HG03025 (cell line): ENCODE measurements at regions not wholly inside any gene's neighbourhood (a gene's known extent, or its start where the extent isn't known, plus 50 kb on each side); places are given as distances from the start of the nearest gene placed in this dataset.
"Not testable (repeated sequence)": the region's sequence is repeated elsewhere in the genome, so short reads cannot be mapped to it uniquely, and the experiment has no call there.

Experiments
- ATAC-seq: cut with Tn5 transposase; IDR thresholded peaks from one replicate; pipeline ENCODE4 v1.9.1; 2021; ENCODE audit warnings: mild to moderate bottlenecking, moderate library complexity; ENCODE audit not compliant: unreplicated experiment, low FRiP score

DNA sequence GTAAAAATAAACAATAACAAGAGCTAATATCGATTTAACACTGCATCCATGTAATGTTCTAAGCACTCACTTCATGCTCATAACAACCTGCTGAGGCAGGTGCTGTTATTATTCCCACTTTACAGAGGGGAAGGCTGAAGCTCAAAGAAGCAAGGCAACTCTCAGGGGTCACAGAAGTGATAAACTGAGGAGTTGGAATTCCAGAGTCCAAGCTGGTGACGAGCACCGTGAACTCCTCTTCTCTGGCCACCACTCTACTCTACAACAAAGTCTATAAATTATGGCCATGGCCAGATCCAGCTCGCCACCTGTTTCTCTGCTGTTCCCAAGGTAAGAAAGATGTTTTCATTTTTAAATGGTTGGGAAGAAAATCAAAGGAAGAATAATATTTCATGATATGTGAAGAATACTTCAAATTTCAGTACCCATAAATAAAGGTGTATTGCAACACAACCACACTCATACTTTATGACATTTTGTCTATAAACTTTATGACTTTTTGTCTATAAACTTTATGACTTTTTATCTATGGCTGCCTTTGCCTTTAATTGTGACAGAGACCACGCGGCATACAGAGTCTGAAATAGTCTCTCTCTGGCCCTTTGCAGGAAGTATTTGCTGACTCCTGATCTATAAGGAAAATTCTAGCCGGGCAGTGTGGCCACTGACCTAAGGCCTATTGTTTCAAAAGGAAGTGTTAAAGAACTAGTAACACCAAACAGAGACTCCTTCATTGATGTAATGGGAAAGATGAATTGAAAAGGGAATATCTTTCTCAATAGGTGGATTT is 113.2 kb upstream of the KCNG1 start:
- no peak for ATAC-seq

DNA sequence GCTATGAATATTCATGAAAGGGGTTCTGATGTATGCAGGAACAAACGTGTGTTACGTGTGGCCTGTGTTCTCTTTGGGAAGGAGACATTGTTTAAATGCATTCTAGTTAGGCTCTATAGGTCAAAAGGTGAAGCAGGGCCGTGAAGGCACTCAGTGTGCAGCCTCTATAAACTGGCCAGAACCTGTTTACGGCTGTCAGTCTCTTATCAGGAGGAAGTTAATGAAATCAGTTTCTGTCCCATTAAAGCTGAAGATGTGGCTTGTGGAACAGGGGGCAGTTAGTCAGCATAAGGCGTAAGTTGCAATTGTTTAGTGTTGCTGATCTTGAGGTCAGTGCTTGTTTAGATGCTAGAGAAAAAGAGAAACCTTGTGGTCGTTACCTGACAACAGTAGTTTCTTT is 111.5 kb upstream of the KCNG1 start:
- ATAC-seq: no peak

DNA sequence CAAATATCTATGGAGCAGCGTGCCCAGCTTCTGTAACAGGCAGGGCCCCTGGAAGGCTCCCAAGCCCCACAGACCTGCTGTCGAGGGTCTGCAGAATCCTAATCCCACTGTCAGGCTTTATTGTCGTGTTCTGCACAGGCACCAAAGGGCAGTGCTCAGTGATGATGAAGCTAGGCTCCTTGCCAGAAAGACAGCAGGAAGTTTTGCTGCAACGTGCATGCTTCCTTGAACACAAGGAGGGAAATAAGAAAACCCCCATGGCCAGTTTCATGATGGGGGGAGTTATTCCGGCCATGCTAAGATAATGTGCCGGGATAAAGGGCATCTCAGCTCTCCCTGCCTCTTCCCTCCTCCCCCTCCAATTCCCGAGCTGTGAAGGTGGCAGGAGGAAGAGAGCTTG is 109.4 kb upstream of the KCNG1 start:
- ATAC-seq: no peak

DNA sequence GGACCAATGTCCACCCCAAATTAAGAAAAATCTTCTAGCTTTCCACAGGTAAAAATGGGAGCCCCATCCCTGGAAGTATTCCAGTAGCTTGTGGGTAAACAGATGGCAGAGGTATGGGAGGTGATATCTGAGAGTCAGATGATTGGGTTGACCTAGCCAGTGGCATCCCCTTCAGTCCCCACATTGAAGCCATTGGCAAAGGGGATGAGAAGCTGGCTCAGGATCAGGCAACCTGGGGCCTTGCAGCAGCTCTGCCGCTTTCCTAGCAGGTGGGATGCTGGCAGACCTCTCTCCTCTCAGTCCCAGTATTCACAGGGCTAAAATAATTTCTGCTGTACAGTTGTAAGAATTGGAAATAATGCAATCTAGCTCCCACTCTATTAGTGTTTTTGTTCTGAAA is 108.9 kb upstream of the KCNG1 start:
- ATAC-seq: no peak

DNA sequence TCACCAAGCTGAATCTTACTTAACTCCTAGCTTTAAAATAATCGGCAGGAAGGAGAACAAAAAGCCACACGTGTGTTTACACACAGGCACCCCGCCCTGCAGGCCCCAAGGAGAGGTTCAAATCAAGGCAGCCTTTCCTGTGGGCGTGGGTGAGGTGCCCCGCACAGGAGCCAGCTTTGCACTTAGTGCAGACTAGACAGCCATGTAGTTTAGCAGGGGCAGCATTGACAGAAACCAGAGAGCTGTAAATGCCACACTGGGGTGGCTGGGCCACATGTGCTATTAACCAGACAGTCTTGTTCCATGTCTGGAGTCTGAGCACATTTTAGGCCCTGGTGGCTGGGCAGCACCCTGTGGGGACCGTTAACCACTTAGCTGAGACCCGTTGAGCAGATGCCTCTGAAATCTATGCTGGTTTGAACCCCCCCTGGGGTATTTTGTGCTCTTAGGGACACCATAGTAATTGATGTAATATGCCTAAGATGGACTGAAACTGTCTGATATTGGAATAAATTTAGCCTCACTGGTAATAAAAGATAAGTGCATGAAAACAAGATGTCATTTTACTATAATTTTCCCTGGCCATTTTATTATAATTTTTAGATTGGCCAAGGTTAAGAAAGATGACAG is 106.4 kb upstream of the KCNG1 start:
- no peak for ATAC-seq

DNA sequence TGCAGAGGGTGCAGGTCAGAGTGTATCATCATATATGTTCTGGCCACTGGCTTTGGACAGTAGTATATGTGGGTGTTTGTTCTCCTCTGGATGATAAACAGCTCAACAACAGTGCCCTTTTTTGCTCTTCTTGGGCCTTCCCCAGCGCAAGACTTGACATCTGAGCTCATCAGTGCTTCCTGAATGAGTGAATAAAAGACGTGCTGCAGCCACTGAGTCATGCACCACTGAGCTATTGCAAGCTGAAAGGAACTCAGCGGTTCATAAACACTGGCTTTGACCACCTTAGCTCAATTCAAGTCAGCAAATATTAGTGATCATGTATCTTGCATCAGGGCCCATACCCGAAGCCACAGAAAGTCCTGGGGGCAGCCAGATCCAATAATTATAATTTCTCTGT is 105.3 kb upstream of the KCNG1 start:
- no peak for ATAC-seq

DNA sequence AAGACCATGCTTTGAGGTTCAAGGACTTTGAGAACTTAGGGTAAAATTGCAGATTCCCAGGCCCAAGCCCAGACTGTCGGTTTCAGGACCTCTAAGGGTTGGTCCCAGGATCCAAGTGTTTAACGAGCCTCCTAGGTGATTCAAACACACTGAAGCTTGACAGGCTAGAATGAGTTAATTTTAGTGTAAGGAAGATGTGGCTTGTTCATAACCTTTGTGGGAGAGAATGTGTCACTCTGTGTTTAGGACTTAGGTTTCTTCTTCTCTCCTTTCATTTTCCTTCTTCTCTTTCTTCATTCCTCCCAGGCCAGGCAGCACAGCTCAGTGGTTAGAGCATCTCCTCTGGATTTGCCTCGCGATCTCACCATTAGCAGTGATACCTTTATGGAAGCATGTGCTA is 104.8 kb upstream of the KCNG1 start:
- no peak for ATAC-seq

DNA sequence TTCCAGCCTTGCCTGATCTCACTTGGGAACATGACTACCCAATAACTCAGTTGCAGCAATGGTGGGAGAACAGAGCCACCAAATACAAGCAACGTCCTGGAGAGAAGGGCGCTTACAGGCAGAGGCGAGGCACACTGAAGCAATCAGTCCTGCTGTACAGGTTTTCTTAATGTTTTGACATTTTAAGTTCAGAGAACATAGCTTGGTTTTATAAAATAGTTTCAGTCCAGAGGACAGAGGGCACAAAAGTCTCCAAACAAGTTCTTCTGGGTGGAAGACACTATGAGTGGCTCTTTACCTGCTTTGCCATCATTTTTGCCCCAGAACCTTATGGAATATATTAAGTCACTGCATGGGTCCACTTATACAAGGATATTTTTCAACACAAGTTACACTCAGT is 103.4 kb upstream of the KCNG1 start:
- no peak for ATAC-seq

DNA sequence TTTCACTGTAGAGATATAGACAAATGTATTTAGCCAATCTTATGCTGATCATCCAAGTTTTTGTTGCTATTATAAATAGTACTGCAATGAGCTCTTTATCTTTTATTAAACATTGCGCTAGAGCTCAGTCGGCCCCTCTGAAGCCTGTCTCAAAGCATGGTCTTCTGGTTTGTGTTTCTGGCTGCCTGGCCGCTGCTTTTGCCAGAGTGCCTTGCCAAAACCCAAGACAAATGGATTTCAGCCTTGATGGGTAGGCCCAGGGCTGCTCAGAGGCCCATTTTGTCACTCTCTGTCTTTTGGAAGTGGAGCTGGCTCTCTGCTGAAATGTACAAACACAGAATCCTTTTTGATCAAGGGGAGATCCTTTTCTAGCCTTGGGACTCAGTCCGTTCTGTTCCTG is 102.9 kb upstream of the KCNG1 start:
- ATAC-seq: no peak

DNA sequence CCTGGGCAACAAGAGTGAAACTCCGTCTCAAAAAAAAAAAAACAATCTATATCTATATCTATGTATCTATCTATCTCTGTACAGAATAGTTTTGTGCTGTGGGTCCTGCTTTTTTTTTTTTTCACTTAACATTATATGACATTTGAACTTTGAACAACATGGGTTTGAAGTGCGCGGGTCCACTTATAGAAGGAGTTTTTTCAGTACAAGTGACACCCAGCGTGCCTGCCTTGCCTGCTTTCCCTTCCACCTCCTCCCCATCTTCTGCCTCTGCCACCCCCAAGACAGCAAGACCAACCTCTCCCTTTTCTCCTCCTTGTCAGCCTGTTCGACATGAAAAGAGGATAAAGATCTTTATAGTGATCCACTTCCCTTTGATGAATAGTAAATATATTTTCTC is 102.2 kb upstream of the KCNG1 start:
- no peak for ATAC-seq

DNA sequence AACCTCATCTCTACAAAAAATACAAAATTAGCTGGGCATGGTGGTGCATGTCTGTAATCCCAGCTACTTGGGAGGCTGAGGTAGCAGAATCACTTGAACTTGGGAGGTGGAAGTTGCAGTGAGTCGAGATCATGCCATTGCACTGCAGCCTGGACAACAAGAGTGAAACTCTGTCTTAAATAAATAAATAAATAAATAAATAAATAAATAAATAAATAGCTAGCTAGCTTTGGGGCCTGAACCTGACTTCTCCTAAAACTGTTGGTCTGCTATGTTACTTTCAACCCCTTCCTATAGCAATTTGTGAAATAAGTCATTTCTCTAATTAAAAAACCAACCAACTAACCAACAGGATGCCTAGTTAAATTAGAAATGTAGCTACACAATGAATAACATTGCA is 101.0 kb upstream of the KCNG1 start:
- not testable (repeated sequence) for ATAC-seq

DNA sequence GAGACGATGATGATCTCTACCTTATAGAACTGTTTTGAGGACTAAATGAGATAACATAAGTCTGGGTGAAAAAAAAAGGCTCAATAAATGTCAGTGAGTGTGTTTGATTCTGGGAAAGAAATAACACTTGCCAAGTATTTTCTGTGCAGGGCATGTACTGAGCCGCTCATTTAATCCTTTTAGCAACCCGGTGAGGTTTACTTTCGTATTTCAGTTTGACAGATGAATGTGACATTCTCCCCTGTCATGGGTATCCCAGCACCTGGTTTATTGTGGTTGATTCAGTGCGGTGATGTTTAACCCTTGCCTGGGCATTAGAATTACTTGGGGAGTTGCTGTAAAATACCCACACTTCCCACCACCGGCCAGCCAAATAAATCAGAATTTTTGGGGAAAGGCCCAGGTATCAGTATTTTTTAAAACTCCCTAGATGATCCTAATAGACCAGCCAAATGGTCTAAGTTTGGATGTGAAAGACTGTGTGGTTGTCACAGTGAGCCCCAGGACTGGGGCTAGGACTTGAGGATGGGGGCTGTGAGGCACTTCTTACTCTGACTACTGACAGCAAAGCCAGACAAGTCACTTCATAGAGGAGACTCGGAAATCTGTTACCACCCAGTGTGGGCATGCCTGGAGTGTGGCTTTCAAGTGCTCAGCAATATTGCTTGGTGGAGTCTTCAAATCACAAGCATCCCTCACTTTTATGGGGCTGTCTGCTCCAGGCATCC is 100.2 kb upstream of the KCNG1 start:
- ATAC-seq: no peak

DNA sequence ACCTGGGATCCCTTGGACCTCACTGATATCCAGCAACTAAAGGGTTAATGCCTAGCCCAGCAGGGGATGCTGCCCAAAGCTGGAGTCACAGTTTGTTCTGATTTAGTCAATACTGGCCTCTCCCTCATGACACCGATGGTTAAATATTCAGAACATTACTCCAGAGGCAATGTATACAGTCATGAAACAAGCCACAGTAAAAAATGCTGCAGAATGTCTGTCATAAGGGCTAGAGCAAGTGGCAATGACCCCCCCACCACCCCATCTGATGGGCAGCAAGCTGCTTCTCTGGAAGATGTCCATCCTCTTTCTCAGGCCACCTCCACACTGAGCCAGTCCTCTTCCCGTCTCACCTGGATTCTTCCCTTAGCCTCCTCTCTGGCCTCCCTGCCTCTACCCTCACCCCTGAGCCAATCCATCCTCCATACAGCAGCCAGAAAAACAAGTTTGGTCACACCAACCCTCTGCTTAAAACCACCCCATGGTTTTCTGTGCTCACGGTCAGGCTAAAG is 99.0 kb upstream of the KCNG1 start:
- no peak for ATAC-seq

DNA sequence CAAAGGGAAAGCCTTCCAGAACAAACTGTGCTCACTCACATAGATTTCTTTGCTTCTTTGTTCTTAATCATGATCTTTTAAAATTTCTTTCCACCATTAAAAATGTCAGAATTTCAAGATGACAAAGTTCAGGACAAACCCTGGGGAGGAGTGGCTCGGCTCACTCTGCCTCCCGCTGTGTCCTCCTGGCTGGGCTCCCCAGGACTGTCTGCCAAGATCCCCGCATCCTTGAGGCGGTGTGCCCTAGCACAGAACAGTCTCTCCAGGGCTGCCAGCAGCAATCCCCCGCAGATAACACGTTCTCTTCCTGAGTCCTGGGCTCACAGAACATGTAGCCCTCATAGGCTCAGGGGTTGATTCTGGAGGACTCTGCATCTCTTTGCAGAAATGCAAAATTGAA is 98.4 kb upstream of the KCNG1 start:
- no peak for ATAC-seq

DNA sequence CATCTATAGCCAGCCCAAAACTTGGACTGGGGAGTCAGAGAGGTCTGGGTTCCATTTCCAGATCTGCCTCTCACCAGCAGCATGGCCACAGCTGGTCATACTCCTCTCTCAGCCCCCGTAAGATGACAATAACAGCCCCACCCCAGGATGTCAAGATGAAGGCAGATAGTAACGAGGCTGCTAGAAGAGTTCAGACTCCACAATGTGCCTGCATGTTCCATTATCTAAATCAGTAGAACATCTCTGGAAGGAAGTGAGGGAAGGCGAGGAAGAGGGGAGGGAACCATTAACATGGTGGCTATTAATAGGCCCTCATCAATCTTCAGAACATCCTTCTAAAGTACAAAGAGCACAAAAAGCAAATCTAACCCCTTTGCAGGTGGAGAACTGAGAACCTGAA is 98.0 kb upstream of the KCNG1 start:
- no peak for ATAC-seq

DNA sequence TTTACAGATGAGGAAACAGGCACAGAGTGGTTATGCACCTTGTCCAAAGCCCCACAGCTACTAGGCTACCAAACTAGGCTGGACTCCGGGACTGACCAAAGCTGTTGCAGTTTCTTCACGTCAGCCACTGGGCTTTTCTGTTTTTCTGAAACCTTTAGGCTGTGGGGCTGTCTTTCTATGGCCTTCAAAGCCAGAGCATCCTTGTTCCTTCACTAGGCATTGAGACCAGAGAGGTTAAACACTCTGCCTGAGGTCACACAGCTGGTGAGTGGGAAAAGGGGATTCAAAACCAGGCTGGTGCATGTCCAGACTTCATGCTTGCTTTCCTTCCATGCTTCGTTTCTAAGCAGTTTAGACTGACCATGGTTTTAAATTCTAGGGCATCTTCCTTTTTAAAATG is 97.5 kb upstream of the KCNG1 start:
- ATAC-seq: no peak

DNA sequence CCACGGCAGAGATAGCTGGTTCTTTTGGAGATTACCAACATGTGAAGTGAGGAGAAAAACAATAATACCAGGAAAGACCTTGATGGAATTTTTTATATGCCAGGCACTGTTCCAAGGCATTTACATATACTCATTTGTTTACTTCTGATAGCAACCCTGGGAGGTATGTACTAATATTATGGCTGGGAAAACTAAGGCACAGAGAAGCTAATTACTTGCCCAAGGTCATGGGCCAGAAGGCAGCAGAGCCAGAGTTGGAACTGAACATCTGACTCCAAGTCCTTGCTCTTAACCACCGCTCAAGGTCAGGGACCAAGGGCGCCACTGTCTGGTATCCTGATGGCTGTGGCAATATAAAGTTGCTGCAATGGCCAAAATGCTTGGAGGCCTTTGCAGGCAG is 97.0 kb upstream of the KCNG1 start:
- ATAC-seq: no peak

DNA sequence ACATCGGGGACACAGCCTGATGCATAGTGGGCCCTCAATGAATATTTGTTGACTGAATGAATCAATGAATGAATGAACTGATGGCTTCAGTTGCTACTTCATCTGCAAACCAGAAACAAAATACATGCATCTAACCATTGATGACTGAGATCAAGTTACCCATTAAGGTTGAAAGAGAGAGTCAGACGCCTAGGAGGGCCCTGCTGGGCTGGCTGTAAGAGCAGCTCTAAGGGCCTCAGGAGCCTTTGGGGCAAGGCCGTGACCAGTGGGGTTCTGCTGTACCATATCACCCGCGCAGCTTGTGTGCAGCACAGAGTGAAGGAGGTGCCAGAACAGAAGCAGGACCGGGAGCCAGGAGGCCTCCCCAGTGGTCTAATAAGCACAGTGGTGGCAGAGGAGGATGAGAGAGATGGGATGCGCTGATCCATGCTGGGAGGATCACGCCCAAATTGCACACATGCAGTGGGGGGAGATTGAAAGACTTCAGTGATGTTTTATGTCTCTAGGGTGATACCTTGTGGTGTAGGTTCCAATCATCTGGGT is 96.1 kb upstream of the KCNG1 start:
- ATAC-seq: no peak

DNA sequence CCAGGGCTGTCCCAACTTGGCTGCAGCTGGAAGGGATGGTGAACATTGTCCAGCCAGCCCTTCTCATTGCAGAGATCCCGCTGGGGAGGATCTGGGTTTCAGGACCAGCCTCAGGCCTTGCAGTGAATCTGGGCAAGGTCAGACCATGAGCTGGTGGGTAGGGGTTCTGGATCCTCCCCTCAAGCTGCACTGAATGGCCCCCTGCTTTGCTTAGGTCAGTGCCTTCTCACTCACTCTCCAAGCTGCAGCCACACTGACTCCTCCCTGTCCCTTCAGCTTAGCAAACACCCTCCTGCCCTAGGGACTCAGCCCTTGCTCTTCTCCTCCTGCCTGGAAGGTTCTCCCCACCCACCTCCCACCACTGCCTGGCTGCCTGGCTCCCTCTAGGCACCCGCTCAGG is 95.3 kb upstream of the KCNG1 start:
- ATAC-seq: no peak

DNA sequence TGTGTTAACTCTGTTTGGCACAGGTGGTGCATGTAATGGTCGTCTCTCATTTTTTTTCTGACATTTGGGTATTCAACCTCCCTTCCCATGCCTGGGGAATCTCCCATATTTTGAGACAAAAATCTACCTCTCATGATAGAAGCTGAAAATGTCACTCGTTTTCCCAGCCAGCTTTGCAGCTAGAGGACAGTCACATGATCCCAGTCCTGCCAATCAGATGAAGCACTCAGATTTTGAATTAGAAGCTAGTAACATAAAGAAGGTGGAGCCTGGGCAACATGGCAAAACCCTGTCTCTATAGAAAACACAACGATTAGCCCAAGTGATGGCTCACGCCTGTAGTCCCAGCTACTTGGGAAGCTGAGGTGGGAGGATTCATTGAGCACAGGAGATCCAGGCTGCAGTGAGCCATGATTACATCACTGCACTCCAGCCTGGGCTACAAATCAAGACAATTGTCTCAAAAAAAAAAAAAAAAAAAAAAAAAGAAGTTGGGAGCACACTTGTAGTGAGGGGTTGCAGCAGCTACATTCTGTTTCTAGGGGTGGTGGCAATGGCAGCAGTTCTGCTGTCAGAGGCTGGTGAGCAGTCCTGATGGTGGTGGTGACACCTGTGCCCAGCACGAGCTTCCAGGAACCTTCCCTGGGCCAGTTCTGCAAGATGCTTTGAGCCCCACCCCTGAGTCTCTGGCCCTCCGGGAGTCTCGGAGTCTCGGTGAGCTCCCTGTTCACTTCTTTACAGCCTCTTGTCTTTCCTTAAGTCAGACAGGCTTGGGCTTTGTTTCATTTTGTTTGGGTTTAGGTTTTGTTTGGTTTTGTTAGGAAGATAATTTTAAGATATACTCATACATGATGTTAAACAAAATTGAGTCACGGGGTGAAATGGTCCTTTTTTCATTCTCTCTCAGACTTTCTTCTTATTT is 94.1 kb upstream of the KCNG1 start:
- ATAC-seq: no peak
